GM23338 (cell line): ENCODE measurements at regions not wholly inside any gene's neighbourhood (a gene's known extent, or its start where the extent isn't known, plus 50 kb on each side); places are given as distances from the start of the nearest gene placed in this dataset.

Experiments
- CREB1 ChIP-seq: fragments of 250-450 bp; sonication (Bioruptor Pico); IDR thresholded peaks from 2 replicates; pipeline ENCODE4 v1.5.0; 2020; ENCODE audit warnings: low read depth, mild to moderate bottlenecking, moderate library complexity
- EZH2 ChIP-seq: fragments of 200-600 bp; sonication (generic); IDR thresholded peaks from one replicate; pipeline ENCODE4 v1.8.0; 2017; ENCODE audit warnings: antibody characterized with exemption, mild to moderate bottlenecking, low read depth; ENCODE audit not compliant: unreplicated experiment
- EZH2phosphoT487 ChIP-seq: fragments of 200-600 bp; sonication (generic); IDR thresholded peaks from one replicate; pipeline ENCODE4 v1.8.1; 2018; ENCODE audit warnings: antibody characterized with exemption; ENCODE audit not compliant: unreplicated experiment
- NANOG ChIP-seq: IDR thresholded peaks from 2 replicates; pipeline ENCODE4 v1.6.1; 2016; ENCODE audit warnings: antibody characterized with exemption, borderline replicate concordance
- POLR2AphosphoS5 ChIP-seq: IDR thresholded peaks from 2 replicates; pipeline ENCODE4 v1.6.1; 2016; ENCODE audit warnings: antibody characterized with exemption, low read depth
- STAT1 ChIP-seq: IDR thresholded peaks from one replicate; pipeline ENCODE4 v1.6.1; 2016; ENCODE audit warnings: antibody characterized with exemption; ENCODE audit not compliant: unreplicated experiment
- ZNF114 ChIP-seq: fragments of 250-450 bp; sonication (Bioruptor Pico); IDR thresholded peaks from 2 replicates; pipeline ENCODE4 v1.5.0; 2020; ENCODE audit warnings: mild to moderate bottlenecking, moderate library complexity
- TF ChIP-seq, protein P1 (sequence below): IDR thresholded peaks from one replicate; pipeline ENCODE4 v1.6.1; 2018; ENCODE audit warnings: antibody characterized with exemption; ENCODE audit not compliant: unreplicated experiment
- TF ChIP-seq, protein P2 (sequence below), 2 experiments: fragments of 200-600 bp in 1 of 2; sonication (generic) in 1 of 2; conservative IDR thresholded peaks; 2 replicates each; pipeline versions ENCODE4 v1.5.1 to v1.6.1; 2016 to 2017; ENCODE audit warnings: antibody characterized with exemption in 2 of 2, low read depth in 2 of 2, mild to moderate bottlenecking in 2 of 2, moderate library complexity in 1 of 2

DNA sequence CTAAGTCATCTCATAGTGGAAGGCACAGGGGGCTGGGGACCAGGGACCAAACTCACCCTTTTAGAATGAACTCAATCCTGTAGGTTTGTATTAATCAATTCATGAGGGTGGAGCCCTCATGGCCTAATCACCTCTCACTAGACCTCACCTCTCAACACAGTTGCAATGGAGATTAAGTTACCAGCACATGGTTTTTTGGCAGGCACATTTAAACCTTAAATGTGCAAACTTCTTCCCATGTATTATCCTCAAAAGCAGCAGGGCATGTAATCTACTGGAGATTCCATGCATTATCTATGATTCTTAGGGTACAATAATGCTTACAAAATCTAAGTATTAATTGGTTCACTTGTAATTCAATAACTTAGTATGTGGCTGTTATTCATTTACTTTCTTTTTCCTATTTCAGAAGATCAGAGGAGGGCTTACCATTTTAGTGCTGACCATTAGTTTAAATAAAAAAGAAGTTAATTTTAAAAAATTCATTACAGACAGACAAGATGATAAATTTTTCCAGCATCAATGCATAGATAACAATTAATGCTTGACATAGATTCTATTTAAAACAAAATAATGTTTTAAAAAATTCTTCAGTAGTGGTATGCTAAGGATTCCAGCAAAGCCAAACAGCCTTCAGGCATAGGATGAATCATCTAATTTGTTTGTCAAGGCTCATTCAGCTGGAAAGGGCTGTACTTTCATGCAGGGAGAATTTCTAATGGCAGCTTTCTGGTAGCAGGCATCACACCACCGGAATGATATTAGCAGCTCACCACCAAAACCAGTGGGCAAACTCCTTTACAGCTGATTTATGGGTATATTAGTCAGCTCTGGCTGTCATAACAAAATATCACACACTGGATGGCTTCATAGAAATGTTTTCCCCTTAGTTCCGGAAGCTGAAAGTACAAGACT, 124.6 kb upstream of the ZNF648 start:
- TF ChIP-seq EZH2 (no peak), ZNF114 (CRISPR knock-in tag) (no peak), EZH2phosphoT487 (no peak), POLR2AphosphoS5 (no peak), STAT1 (no peak), CREB1 (CRISPR knock-in tag) (no peak), NANOG (no peak)
- TF ChIP-seq, protein P1, sequence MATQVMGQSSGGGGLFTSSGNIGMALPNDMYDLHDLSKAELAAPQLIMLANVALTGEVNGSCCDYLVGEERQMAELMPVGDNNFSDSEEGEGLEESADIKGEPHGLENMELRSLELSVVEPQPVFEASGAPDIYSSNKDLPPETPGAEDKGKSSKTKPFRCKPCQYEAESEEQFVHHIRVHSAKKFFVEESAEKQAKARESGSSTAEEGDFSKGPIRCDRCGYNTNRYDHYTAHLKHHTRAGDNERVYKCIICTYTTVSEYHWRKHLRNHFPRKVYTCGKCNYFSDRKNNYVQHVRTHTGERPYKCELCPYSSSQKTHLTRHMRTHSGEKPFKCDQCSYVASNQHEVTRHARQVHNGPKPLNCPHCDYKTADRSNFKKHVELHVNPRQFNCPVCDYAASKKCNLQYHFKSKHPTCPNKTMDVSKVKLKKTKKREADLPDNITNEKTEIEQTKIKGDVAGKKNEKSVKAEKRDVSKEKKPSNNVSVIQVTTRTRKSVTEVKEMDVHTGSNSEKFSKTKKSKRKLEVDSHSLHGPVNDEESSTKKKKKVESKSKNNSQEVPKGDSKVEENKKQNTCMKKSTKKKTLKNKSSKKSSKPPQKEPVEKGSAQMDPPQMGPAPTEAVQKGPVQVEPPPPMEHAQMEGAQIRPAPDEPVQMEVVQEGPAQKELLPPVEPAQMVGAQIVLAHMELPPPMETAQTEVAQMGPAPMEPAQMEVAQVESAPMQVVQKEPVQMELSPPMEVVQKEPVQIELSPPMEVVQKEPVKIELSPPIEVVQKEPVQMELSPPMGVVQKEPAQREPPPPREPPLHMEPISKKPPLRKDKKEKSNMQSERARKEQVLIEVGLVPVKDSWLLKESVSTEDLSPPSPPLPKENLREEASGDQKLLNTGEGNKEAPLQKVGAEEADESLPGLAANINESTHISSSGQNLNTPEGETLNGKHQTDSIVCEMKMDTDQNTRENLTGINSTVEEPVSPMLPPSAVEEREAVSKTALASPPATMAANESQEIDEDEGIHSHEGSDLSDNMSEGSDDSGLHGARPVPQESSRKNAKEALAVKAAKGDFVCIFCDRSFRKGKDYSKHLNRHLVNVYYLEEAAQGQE: no peak
- TF ChIP-seq, protein P2, sequence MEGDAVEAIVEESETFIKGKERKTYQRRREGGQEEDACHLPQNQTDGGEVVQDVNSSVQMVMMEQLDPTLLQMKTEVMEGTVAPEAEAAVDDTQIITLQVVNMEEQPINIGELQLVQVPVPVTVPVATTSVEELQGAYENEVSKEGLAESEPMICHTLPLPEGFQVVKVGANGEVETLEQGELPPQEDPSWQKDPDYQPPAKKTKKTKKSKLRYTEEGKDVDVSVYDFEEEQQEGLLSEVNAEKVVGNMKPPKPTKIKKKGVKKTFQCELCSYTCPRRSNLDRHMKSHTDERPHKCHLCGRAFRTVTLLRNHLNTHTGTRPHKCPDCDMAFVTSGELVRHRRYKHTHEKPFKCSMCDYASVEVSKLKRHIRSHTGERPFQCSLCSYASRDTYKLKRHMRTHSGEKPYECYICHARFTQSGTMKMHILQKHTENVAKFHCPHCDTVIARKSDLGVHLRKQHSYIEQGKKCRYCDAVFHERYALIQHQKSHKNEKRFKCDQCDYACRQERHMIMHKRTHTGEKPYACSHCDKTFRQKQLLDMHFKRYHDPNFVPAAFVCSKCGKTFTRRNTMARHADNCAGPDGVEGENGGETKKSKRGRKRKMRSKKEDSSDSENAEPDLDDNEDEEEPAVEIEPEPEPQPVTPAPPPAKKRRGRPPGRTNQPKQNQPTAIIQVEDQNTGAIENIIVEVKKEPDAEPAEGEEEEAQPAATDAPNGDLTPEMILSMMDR (conservative IDR thresholded peaks at IDR 0.05; ENCODE audit: low read depth in 2 of 2): no peak
